ENCODE measurements at regions not wholly inside any gene's neighbourhood (a gene's known extent, or its start where the extent isn't known, plus 50 kb on each side); places are given as distances from the start of the nearest gene placed in this dataset.

DNA sequence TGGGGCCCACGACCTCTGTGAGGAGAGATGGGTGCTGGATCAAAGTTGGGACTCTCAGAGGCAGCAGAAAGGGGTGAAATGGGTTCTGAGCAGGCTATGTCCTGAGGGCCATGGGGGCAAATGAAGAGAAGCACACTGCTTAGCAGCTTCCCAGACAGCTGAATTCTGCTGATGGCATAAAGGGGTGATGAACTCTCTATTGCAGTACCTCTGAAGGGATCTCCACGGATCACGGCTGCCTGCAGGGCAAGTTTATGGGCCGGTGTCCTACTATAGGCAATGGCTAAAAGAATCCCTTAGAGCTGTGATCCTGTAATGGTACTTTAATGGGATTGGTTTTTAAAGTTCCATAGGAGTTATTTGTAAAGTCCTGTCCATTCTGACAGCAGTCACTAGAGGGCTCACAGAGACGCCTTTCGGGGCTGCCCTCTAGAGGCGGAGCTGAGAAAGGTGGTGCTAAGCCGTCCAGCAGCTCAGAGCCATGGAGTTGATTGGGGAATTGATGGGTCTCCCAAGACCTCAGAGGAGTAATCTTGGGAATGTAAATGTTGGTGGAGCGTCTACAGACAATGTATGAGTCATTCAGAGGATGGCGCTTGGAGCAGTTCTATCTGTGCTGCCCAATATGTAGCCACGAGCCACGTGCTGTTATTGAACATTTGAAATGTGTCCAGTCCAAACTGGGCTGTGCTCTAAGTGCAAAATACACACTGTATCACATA lies 287.3 kb downstream of the COG6 start:
- peak; percentile 17 to 39 for DNase-seq

DNA sequence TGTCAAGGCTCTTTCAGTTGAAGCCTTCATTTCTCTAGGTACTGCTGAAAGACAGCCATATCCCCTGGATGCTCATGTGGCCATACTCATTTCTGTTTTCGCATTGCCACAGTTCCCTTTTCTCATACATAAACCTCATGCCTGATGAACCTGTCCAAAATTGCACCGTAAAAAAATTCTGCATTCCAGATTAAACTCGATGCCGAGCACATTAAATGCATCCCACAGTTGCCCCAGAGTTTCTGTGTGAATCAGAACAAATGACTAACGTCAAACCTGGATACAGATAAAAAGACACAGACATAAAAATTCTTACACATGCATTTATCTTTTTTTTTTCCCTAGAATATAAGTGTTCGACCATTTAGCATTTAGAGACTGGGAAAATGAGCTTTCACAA lies 288.2 kb downstream of the COG6 start:
- DNase-seq, result no peak

DNA sequence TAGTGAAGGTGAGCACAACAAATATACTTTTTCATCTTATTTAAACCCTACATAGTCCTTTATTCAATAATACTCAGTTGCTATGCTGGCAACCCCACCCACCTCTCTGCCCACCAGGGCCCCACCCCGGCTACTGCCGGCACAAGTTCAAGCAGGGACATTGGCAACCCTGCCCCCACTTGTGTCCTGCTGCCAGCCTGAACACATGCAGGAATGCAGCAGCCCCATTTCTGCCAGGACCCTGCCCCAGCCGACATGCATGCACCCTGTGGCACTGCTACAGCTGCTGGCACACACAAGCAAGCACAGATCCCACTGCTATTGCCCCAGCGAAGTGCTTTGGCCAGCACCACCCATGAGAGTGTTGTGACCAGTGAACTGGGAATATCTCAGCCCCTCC lies 289.8 kb downstream of the COG6 start:
- no peak for DNase-seq

DNA sequence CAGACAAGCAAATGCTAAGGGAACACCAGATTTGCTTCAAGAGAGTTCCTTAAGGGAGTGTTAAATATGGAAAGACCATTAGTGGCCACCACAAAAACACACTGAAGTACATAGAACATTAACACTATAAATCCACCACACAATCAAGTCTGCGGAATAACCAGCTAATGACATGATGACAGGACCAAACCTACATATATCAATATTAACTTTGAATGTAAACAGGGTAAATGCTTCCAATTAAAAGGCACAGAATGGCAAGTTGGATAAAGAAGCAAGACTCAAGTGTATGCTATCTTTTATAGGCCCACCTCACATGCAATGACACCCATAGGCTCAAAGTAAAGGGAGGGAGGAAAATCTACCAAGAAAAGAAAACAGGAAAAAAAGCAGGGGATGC lies 291.3 kb downstream of the COG6 start:
- no peak for DNase-seq

DNA sequence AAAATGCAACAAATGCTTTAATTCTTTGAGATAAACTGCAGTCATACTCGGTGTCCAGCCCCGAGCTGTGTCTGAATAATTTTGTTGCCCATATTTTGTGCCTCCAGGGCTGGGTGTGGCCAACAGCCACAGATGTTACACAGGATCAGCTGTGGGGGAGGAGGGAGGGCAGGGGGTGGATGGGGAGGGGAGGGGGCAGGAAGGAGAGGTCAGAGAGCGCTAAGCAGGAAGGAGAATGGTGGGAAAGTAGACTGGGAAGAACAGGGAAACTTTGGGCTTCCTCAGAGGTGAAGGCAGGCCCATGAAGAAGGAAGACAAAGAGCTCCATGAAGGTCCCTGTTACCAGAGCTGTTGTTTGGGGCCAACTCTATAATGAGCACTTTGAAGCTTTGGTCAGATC lies 295.8 kb downstream of the COG6 start:
- DNase-seq, result no peak

DNA sequence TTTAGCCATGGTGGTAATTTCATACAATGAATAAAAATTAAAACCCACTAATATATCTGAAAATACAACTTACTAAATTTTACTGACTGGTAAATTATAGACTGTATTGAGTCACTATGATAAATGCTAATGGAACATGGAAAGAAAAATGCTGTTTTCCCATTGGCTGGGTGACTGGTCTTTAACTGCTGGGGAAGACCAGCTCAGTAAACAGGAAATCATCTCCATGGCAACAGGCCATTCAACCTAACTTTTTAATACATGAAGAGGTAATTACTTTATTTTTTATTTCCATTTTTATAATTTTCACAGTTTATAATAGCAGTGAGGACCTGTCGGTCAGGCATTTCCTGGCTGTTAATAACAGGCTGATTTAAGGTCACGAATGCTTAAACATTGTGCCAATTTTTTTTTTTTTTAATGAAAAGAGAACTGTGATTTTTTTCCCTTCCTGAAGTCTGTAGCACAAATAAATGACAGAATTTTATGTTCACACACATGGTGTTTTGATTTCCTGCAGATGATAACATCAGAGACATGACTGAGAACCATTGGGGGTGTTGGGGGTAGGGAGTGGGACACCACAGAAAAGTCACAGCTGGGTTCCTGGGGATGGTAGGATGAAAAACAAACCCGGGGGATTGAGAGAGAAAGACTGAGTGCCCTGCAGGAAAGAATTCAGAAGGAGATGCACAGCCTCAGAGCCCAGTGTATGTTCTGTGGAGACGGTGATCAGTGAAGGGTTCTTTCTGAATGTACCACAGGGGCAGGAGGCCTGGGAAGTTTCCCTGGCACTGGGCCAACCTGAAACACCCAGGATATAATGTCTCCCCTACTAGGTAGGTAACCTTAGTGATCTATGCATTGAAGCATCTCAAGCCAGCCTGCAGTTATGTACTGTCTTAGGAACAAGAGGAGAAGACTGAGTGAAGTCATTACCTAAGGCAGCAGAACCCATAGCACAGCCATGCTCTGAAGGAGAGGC lies 297.1 kb downstream of the COG6 start:
- DNase-seq, result no peak

DNA sequence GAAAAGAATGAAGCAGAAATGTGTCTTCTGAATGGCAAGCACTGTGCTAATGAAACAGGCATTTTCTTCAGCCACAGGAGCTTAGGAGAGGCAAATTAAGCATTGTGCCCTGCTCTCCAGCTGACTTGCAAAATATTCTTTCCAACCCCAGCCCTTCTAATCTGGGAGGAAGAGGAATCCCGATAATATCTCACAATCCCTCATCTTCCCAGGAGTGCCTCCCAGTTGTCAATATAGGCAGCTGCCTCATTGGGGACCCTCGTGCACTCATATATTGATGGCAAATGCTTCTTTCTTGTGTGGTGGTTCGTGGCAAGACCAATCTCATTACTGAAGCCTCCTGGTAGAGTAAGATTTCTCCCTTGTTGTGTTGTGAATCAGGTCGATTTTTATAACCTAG lies 299.0 kb downstream of the COG6 start:
- no peak for DNase-seq

DNA sequence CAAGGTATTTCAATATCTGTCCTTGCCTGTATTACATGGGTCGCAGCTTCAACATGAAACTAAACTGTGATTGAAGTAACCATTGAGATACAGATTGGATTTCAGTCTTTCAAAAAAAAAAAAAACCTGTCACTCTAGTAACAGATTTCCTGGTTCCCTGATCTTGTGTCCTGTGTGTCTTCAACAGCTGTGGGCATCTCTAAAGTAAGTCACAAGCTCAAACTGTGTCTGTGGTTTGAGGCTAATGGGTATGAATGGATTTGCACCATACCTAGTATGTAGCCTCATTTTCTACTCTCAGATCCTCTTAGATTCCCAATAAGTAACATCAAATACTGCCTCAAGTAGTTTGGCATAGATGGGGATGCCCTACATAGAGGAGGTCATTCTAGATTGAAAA lies 300.1 kb downstream of the COG6 start:
- DNase-seq, result no peak

DNA sequence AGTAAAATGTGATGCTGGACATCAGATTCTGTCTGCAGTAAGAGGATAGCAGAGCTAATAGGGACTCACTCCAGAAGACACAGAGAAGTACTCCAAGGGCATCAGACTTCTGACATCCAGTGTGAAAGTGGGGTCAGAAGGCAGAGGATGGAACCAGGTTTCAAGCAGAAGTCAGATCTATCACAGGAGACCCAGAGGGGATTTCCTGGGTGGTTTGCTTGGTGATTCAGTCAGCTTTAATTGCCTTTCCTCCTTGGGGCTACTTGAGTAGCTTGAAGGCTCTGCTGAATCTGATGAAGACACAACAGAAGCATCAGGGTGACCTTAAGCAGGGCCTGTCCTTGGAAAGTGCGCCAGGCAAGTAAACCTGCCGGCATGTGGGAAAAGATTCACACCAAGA lies 300.6 kb downstream of the COG6 start:
- no peak for DNase-seq

DNA sequence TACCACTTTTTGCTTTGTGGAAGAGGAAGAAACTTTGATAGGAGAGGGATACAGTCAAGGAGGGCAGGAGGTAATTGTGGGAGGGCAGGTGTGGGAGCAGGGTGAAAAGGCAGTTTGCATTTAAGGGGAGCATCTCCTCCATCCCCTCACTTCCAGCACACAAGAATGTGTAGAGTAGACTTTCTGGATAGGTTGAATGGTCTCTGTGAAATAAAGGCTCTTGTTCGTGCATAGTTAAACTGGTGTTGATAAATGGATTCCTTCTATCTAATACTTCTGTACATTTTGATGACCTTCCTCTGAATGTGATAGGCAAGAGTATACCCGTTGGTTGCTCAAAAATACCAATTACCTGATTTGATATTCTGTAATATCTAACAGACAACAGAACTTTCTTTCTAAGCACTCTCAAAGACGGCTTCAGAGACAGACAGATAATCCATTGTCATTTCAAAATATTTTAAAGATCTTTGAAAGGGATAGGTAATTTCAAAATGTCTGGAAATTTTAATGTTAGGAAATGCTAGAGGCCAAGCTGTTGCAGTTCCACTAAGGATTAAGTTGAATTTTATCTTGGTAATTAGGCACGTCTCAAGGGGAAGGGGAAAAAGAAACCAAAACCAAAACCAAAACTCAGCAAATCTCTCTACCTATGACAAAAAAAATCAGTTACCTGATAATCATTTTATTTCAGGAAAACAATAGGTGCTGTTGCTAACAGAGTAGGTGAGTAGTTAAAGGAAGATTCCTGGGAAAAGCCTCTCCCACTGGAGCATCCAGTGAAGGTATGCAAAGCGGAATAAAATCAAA lies 302.6 kb downstream of the COG6 start:
- no peak for DNase-seq

DNA sequence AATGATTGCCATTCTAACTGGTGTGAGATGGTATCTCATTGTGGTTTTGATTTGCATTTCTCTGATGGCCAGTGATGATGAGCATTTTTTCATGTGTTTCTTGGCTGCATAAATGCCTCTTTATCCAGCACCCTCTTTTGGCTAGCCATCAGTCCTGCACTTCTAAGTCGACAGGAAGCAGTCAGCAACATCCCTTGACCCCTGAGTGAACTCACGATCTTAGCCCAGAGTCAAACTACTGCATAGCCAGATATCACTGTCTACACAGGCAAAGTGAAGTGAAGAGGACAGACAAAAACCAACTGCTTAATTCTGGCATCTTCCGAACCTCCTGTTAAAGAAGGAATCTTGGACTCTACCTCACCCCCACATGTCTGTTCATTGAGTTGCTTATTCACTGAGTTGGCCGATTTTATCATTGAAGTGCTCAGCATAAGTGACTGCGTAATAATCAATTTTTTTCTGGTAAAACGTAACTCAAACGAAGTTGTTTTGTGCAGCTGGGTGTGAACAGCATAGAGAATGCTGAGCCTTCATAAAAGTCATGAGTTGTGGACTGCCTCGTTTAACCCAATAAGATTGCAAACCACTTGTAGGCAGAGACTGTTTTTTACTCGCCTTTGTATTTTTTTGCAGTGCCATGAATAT lies 304.2 kb downstream of the COG6 start:
- DNase-seq, result no peak

DNA sequence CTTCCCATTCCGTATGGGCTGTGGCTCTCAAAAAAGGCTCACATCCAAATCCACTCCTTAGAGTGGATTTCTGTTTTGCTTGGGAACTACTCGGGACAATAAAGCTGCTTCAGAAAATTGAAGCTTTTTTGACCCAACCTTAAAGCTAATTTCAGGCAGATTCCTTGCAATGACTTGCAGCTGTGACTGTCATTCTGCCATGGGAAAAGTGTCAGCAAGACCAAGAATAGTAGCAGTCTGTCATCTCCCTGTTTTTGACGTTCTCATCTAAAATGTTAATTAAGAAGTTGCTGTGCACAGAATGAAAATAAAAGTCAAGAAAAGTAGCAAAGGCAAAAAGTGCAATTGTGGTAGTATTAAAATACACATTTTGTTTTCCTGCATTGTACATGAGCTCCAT lies 304.7 kb downstream of the COG6 start:
- DNase-seq, result no peak

DNA sequence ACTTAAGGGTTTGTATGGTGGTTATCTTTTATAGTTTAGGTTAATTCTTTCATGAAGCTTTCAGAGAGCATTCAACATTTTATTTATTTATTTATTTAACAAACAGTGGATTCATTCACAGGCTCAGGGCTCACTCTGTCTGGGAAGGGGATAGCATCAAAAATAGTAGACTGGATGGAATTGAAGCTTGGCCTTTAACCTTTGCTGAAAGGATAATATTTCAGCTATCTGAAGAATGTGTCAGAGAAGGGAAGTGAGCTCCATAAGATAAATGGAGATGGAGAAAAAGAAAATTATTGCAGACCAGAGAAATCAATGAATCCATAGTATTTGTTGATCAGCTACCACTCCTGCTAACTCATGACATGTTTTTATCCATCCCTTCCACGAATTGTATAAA lies 305.6 kb downstream of the COG6 start:
- no peak for DNase-seq

DNA sequence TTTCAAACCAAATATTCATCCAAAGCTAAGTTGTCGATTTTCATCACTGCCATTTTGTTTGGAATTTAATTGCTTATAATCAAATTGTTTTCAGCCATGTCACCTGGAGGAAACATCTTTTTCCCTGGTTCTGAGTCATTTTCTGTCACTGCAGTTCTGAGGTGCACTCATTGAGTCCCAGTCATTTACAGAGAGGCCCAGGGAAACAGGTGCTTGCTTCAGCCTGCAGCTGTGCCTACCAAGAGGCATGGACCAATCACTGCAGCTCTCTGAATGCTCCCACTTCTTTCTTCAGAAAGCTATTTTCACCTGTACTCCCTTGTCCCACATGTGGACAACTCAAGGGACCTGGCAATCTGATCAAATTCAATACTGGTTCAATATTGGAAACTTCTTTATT lies 308.1 kb downstream of the COG6 start:
- DNase-seq, result no peak

DNA sequence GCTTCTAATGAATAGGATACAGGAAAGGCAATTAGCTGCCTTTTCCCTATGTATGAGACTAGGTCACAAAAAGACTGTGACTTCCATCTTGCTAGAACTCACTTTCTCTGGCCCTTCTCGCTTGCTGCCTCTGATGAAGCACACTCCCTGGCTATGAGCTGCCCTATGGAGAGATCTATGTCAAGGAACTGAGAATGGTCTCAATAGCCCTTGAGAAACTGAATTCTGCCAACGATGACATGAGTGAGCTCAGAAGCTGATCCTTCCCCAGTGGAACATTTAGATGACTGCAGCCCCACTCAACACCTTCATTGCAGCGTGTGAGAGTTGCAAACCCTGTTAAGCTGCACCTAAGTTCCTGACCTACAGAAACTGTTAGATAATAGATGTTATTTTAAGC lies 309.8 kb downstream of the COG6 start:
- no peak for DNase-seq

DNA sequence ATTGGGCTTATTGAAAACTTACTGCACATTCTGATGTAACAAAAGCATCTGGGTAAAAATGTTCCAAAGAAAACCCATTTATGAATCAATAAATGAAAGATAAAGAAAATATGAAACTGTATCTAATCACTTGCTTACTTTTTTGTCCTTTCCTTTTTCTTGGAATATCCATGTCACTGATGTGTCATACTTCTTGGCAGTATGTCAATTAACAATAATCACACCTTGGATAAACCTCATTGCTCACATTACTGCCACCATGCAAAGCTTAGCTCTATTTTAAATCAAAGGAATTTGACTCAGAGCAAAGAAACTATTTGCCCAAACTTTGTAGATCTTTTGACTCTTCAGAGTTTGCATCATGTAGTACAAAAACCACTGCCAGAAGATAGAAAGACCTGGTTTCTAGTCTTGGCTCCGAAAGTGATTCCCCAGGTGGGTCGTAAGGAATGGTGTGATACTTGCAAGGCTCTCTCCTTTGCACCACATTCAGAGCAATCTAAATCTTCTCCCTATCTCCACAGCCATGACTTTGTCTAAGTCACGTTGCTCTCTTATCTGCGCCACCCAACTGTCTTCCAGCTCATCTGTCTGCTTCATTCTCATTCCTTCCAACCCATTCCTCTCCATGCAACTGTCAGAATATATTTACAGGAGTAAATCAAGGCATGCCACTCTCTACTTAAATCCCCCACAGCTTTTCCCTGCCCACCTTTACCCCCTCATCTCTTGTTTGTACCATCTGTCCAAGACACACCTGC lies 311.9 kb downstream of the COG6 start:
- DNase-seq, result no peak

DNA sequence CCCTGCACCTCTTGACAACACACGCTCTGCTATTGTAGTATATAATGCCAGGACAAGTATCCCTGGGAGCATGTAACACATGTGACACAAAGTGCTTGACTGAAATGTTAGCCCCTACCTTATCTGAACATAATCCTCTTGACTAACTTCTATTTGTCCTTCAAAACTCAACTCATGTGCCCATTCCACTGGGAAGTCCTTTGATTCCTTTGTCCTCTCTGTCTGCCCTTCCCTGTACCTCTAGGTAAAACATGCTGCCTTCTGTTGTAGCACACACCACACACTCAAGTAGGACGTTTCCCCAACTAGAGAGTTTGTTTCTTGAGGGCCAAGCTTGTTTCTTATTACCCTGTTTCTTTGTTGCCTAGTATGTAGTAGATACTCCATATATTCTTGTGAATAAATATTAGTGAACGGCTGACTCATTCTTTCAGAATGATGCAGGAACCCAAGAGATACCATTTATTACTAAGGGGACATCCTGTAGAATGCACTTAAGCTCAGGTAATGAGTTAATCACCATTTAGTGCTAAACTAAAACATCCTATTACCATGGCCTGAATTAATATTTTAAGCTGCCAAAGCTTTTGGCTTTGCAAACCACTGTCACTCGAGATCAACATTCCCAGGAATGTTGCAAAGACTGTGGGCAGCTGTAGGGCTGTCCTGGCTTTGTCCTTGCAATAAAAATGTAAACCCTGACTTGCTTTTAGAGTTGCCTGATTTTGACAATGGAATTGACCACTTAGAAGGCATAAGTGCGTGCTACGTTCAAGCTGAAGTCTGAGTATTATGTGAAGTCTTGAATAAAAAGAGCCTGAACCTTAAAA lies 313.4 kb downstream of the COG6 start:
- DNase-seq, result no peak

DNA sequence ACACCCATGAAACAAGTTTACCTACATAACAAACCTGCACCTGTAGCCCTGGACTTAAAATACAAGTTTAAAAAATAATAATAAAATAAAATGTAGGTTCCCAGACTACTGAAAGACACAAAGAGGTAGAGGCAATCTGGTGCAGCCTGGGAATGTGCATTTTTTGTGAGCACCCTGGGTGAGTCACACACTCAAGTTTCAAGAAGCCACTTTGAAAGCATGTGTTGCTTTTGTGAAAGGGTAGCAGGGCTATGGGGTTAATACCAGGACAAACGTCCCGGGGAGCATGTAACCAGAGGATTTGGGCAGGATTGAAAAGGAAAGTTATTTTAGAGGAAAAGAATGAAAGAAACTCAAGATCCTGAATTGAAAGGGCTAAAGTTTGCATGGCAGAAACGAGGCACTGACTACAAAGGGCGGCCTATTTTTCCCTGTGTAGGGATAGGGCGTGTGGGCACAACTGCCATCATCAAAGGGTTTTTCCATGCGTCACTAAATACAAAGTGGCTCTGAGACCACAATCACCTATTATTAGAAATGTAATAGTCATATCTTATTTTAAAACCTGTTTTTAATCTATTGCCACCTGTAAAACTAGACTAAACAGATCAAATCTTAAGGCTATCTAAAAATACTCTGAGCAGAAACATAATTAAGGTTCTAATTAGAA lies 314.9 kb downstream of the COG6 start:
- no peak for DNase-seq

DNA sequence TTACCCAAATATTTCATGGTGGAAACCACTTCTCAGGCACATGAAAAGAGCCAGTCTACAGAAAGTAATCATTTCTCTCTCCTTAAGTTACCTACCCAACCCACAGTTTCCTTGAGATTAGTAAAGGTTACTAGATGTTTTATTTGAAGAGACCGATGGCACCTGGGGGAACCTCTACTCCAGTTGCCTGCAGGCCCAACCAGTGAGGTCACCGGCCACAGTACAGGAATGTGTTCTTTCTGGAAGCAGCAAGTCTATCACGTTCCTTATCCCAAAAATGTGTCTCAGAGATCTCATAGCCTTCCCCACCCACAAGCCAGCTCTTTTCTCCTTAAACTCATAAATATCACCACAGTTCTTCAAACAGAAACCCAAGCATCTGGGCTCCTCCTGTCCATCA lies 316.1 kb downstream of the COG6 start:
- no peak for DNase-seq

DNA sequence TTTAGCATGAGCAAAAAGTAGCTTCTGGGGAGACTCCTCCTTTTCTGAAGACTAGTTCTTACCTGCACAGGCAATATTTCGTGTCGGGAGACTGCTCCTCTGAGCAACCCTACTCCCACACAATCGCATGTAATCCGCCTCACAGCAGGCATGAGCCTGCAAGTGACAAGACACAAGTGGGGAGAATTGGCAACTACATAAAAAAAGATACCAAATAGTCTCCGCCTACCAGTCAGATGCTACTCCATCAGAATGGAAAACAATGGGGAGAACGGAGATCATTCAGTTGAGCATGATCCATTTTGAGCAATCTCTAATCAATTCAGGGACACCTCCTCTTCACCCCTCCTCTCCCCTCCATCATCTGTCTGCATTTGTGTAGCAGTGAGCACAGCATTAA lies 321.0 kb downstream of the COG6 start:
- no peak for DNase-seq

DNA sequence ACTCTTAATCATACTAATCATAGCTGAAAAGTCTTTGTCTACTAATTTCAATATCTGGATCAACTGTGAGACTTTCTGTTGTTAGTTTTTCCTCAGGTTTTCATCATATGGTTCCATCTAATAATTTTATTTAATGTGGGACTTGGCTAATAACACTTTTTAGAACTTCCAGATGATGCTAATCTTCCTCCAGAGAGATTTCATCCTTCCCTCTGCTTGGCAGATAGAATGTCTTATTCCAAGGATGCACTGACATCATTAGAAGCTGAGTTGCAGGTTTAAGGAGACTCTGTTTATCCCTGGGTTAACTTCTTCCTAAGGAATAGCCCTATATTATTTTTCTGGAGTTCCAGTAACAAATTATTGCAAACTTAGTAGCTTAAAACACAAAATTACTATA lies 325.6 kb downstream of the COG6 start:
- no peak for DNase-seq
